Panc1 (cell line): ENCODE measurements at regions not wholly inside any gene's neighbourhood (a gene's known extent, or its start where the extent isn't known, plus 50 kb on each side); places are given as distances from the start of the nearest gene placed in this dataset.

Source experiments
- REST ChIP-seq, 2 experiments: IDR thresholded peaks; 2 replicates each; pipeline ENCODE4 v1.6.1; 2011 to 2012; ENCODE audit warnings: low read depth in 2 of 2, control low read depth in 1 of 2, low read length in 1 of 2, mild to moderate bottlenecking in 1 of 2, moderate library complexity in 1 of 2; ENCODE audit not compliant: insufficient read depth in 1 of 2
- TF ChIP-seq, protein P1 (sequence below): fragments of 450-650 bp; IDR thresholded peaks from 2 replicates; pipeline ENCODE4 v1.5.1; 2017; ENCODE audit warnings: mild to moderate bottlenecking

- TF ChIP-seq, protein P1, sequence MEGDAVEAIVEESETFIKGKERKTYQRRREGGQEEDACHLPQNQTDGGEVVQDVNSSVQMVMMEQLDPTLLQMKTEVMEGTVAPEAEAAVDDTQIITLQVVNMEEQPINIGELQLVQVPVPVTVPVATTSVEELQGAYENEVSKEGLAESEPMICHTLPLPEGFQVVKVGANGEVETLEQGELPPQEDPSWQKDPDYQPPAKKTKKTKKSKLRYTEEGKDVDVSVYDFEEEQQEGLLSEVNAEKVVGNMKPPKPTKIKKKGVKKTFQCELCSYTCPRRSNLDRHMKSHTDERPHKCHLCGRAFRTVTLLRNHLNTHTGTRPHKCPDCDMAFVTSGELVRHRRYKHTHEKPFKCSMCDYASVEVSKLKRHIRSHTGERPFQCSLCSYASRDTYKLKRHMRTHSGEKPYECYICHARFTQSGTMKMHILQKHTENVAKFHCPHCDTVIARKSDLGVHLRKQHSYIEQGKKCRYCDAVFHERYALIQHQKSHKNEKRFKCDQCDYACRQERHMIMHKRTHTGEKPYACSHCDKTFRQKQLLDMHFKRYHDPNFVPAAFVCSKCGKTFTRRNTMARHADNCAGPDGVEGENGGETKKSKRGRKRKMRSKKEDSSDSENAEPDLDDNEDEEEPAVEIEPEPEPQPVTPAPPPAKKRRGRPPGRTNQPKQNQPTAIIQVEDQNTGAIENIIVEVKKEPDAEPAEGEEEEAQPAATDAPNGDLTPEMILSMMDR, result no peak
- no peak for TF ChIP-seq REST (IDR thresholded peaks at IDR 0.05; ENCODE audit: insufficient read depth in 1 of 2, low read depth in 2 of 2, low read length in 1 of 2)
Measured at GRCh38 chr5:6143523-6143922, 234.8 kb downstream of the MED10 start.
